IMR-90 (cell line): ENCODE measurements at regions not wholly inside any gene's neighbourhood (a gene's known extent, or its start where the extent isn't known, plus 50 kb on each side); places are given as distances from the start of the nearest gene placed in this dataset.

Source experiments
- ATAC-seq: fragments of 200-7000 bp; cut with Tn5 transposase; 2 replicates; pipeline ENCODE4 v1.9.1; 2020; ENCODE audit warnings: low read depth, mild to moderate bottlenecking, moderate library complexity
- BruUV-seq: library from RNA; stranded (reverse); fragments of 400-500 nt; replicated peaks from 2 replicates; lab custom pipeline; 2021; lab: Mats Ljungman, UMichigan
- CTCF ChIA-PET: fragments of 300-600 bp; formaldehyde crosslinking; extraction: SDS; loops from one replicate; lab custom pipeline; 2021; ENCODE audit warnings: antibody characterized with exemption; lab: Yijun Ruan, JAX
- POLR2A ChIA-PET: fragments of 300-600 bp; sonication (Branson Sonifier 250); formaldehyde crosslinking; loops from one replicate; lab custom pipeline; 2022; ENCODE audit warnings: antibody characterized with exemption; ENCODE audit not compliant: unreplicated experiment; lab: Charles Lee
- DNase-seq: peaks from one replicate; pipeline ENCODE4 v3.0.0; 2013
- H2AFZ ChIP-seq: replicated peaks from 2 replicates; pipeline ENCODE3; 2013; ENCODE audit warnings: low read length, mild to moderate bottlenecking; ENCODE audit not compliant: poor library complexity
- H2AK5ac ChIP-seq: 2 replicates; pipeline ENCODE4 v1.6.1; 2013; ENCODE audit warnings: low read depth, low read length, inconsistent platforms
- H2AK9ac ChIP-seq: replicated peaks from 2 replicates; pipeline ENCODE3; 2013; ENCODE audit warnings: mild to moderate bottlenecking, low read depth, low read length, moderate library complexity; ENCODE audit not compliant: poor library complexity
- H2BK120ac ChIP-seq: 2 replicates; pipeline ENCODE4 v1.6.1; 2013; ENCODE audit warnings: low read depth, low read length, inconsistent platforms
- H2BK15ac ChIP-seq: 3 replicates; pipeline ENCODE4 v1.6.1; 2013; ENCODE audit warnings: low read depth, low read length, inconsistent platforms
- H2BK20ac ChIP-seq: 2 replicates; pipeline ENCODE4 v1.6.1; 2013; ENCODE audit warnings: low read depth, mild to moderate bottlenecking, inconsistent platforms, low read length, moderate library complexity
- H2BK5ac ChIP-seq: 2 replicates; pipeline ENCODE4 v1.6.1; 2013; ENCODE audit warnings: mild to moderate bottlenecking, low read depth, low read length, inconsistent platforms; ENCODE audit not compliant: poor library complexity, severe bottlenecking
- H3K14ac ChIP-seq: replicated peaks from 2 replicates; pipeline ENCODE4 v1.6.1; 2013; ENCODE audit warnings: low read depth, low read length, inconsistent platforms
- H3K18ac ChIP-seq: 2 replicates; pipeline ENCODE4 v1.6.1; 2013; ENCODE audit warnings: low read depth, low read length, control low read depth
- H3K23ac ChIP-seq: 2 replicates; pipeline ENCODE4 v1.6.1; 2013; ENCODE audit warnings: low read depth, low read length, inconsistent platforms
- H3K27ac ChIP-seq: 2 replicates; pipeline ENCODE4 v1.5.1; 2013; ENCODE audit warnings: mild to moderate bottlenecking, control low read depth, low read length; ENCODE audit not compliant: insufficient read depth
- H3K27me3 ChIP-seq: 2 replicates; pipeline ENCODE4 v1.6.1; 2013; ENCODE audit warnings: low read length; ENCODE audit not compliant: control insufficient read depth, insufficient read depth
- H3K36me3 ChIP-seq: 2 replicates; pipeline ENCODE4 v1.6.1; 2013; ENCODE audit warnings: low read length, mixed read lengths; ENCODE audit not compliant: control insufficient read depth, insufficient read depth
- H3K4ac ChIP-seq: 2 replicates; pipeline ENCODE4 v1.6.1; 2013; ENCODE audit warnings: low read depth, low read length, inconsistent platforms
- H3K4me1 ChIP-seq: 2 replicates; pipeline ENCODE4 v1.6.1; 2013; ENCODE audit warnings: low read length, mixed read lengths; ENCODE audit not compliant: control insufficient read depth, insufficient read depth
- H3K4me2 ChIP-seq: 2 replicates; pipeline ENCODE4 v1.6.1; 2013; ENCODE audit warnings: low read depth, mild to moderate bottlenecking, control low read depth, low read length, moderate library complexity
- H3K4me3 ChIP-seq: 2 replicates; pipeline ENCODE4 v1.5.1; 2013; ENCODE audit warnings: low read depth, mild to moderate bottlenecking, control low read depth, low read length, moderate library complexity; ENCODE audit not compliant: insufficient read depth
- H3K56ac ChIP-seq: 2 replicates; pipeline ENCODE4 v1.6.1; 2013; ENCODE audit warnings: low read length, inconsistent platforms; ENCODE audit not compliant: insufficient read depth; ENCODE audit errors: extremely low read depth
- H3K79me1 ChIP-seq, 2 experiments: 2 replicates each; pipeline ENCODE4 v1.6.1; 2013; ENCODE audit warnings: low read length in 2 of 2, inconsistent platforms in 1 of 2, low read depth in 1 of 2
- H3K9ac ChIP-seq: 2 replicates; pipeline ENCODE4 v1.6.1; 2013; ENCODE audit warnings: low read depth, low read length, control low read depth
- H3K9me1 ChIP-seq: 2 replicates; pipeline ENCODE4 v1.6.1; 2013; ENCODE audit warnings: low read length, inconsistent platforms; ENCODE audit not compliant: insufficient read depth
- H3K9me3 ChIP-seq: 2 replicates; pipeline ENCODE4 v1.6.1; 2013; ENCODE audit warnings: low read length; ENCODE audit not compliant: control insufficient read depth, insufficient read depth
- H4K20me1 ChIP-seq: 2 replicates; pipeline ENCODE4 v1.6.1; 2013; ENCODE audit warnings: low read length, inconsistent platforms; ENCODE audit not compliant: insufficient read depth
- H4K5ac ChIP-seq: 2 replicates; pipeline ENCODE4 v1.6.1; 2013; ENCODE audit warnings: mild to moderate bottlenecking, low read depth, low read length, control low read depth
- H4K8ac ChIP-seq, 2 experiments: 2 replicates each; pipeline ENCODE4 v1.6.1; 2013; ENCODE audit warnings: low read depth in 2 of 2, low read length in 2 of 2, control low read depth in 1 of 2, inconsistent platforms in 1 of 2
- H4K91ac ChIP-seq: 2 replicates; pipeline ENCODE4 v1.6.1; 2013; ENCODE audit warnings: low read depth, low read length, inconsistent platforms; ENCODE audit not compliant: insufficient read depth
- CEBPB ChIP-seq: IDR thresholded peaks from 2 replicates; pipeline ENCODE4 v1.6.1; 2012; ENCODE audit warnings: low read depth, low read length, improper control_type of control experiment
- CHD1 ChIP-seq: IDR thresholded peaks from 2 replicates; pipeline ENCODE4 v1.6.1; 2012; ENCODE audit warnings: low read depth, low read length, improper control_type of control experiment
- NFE2L2 ChIP-seq: fragments of 150-350 bp; IDR thresholded peaks from 2 replicates; pipeline ENCODE4 v1.6.1; 2016; ENCODE audit warnings: low read depth, mild to moderate bottlenecking, low read length
- RAD21 ChIP-seq: IDR thresholded peaks from 2 replicates; pipeline ENCODE4 v1.6.1; 2012; ENCODE audit warnings: low read length, improper control_type of control experiment
- RCOR1 ChIP-seq: IDR thresholded peaks from 2 replicates; pipeline ENCODE4 v1.6.1; 2012; ENCODE audit warnings: mild to moderate bottlenecking, low read length, improper control_type of control experiment; ENCODE audit not compliant: insufficient replicate concordance
- SMC3 ChIP-seq: fragments of 150-350 bp; IDR thresholded peaks from 2 replicates; pipeline ENCODE4 v1.6.1; 2016; ENCODE audit warnings: low read depth, mild to moderate bottlenecking, antibody characterized with exemption, low read length, moderate library complexity
- WGBS, 2 experiments: methylation state at CpG; one replicate each; pipeline versions ENCODE4 v1.1.5 to v1.1.7; 2013; ENCODE audit warnings: missing lambda C conversion rate in 2 of 2; ENCODE audit not compliant: insufficient read length in 1 of 2; ENCODE audit errors: extremely low coverage in 2 of 2; 5-methylcytosine and 5-hydroxymethylcytosine counted together
- dilution Hi-C: fragments of 300-500 bp; cut with HindIII; formaldehyde crosslinking; loops from one replicate; pipeline ENCODE4 v1.14.3; 2018; ENCODE audit warnings: low sequenced_read_pairs; ENCODE audit not compliant: unreplicated experiment
- in situ Hi-C: fragments of 300-500 bp; cut with MboI; formaldehyde crosslinking; loops from 3 replicates; pipeline ENCODE4 v1.14.3; 2019; ENCODE audit warnings: low sequenced_read_pairs, inconsistent platforms, mixed read lengths
- intact Hi-C: fragments of 100-400 bp; cut with micrococcal nuclease; formaldehyde crosslinking; loops from 2 replicates; pipeline ENCODE4 v1.10.0; 2022
- TF ChIP-seq, protein P1 (sequence below): conservative IDR thresholded peaks from 2 replicates; pipeline ENCODE4 v1.5.1; 2012; ENCODE audit warnings: mild to moderate bottlenecking, low read depth, low read length, improper control_type of control experiment
- TF ChIP-seq, protein P2 (sequence below): fragments of 150-350 bp; IDR thresholded peaks from 2 replicates; pipeline ENCODE4 v1.6.1; 2016; ENCODE audit warnings: low read depth, mild to moderate bottlenecking, low read length, moderate library complexity, borderline replicate concordance

DNA sequence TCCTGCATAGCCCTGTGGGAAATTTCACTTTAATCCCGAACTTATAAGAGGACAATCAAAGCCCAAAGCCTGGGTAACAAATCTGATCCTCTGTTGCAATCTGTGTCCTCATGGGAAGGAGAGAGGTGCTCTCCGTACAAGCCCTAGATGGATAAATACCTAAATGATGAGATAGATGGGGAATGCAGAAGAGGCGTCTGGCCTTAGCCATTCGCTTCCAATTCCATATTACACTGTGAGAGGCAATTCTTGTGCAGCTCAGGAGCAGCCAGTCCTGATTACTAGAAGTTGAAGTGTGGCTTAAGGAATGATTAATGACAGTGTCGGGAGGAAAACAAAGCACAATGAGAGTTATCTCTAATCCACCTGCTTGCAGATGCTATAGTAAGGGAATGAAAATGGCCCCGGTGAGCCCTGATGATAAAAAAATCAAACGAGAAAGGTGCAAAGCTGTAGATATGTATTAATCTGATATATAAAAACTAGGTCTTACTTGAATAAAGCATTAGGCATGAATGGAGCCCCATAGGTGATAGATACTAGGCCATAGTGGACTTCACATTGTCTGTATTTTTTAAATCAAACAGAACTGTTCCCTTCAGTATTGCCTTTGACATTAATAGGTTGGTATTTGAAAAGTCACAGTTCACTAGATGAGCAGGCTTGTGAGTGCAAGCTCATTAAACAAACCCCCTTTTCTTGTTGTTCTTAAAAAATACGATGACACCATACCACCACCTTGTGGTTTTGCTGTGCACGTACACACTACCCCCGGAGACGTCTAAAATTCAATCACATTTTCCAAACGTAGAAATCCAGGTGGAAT is 54.2 kb upstream of the TMCO5A start:
- no peak overlapping the region for H3K4me3 ChIP-seq
- H4K5ac ChIP-seq = no peak overlapping the region
- H3K27ac ChIP-seq = no peak overlapping the region
- POLR2A ChIA-PET = no interaction called here
- peak overlapping the region; percentile 73; the same call in 1 of the 2 replicates for H2BK20ac ChIP-seq
- in situ Hi-C loops (loop anchor here (10.0 to 25.0 kb wide), 6 partner anchors 115 to 1643 kb away; no protein-coding TSS in a partner anchor), dilution Hi-C loops (no loop called here), intact Hi-C loops (loop anchor here (1.0 to 10.0 kb wide), 5 partner anchors 116 to 995 kb away; no protein-coding TSS in a partner anchor)
- peak; percentile 75 for DNase-seq
- peak overlapping the region; percentile 70 for H3K4ac ChIP-seq
- WGBS, 2 experiments = no CpG with 5 or more reads among the region's 12 CpGs
- no peak overlapping the region for H3K9ac ChIP-seq
- H2AK5ac ChIP-seq = peak overlapping the region; percentile 42; the same call in 1 of the 2 replicates
- peaks cover 12% of the 10 kb centered on the region for H3K4me1 ChIP-seq
- peak overlapping the region; percentile 20; the same call in 1 of the 2 replicates for H3K4me2 ChIP-seq
- H3K9me1 ChIP-seq = 0 out of 2 replicates have a peak, but pooled peaks cover 6% of the 10 kb centered on the region
- H3K18ac ChIP-seq = no peak overlapping the region
- peak overlapping the region; percentile 82 for H2BK120ac ChIP-seq
- H3K27me3 ChIP-seq = no peaks in the 10 kb centered on the region
- no peaks in the 10 kb centered on the region for H4K20me1 ChIP-seq
- H2BK5ac ChIP-seq = peak overlapping the region; percentile 5
- ATAC-seq = peak; percentile 76
- CTCF ChIA-PET = interaction anchor here (0.6 to 1.4 kb wide), 5 partner anchors 13 to 582 kb away, joined by 3 to 4 read pairs (median 3); no protein-coding TSS in a partner anchor
- BruUV-seq = no TSS peak
- H3K14ac ChIP-seq = peak overlapping the region; percentile 41; the same call in 1 of the 2 replicates
- no peaks in the 10 kb centered on the region for H3K79me1 ChIP-seq
- H3K56ac ChIP-seq = 0 out of 2 replicates have a peak overlapping the region, but pooled peaks have one; percentile 32
- H3K9me3 ChIP-seq = no peaks in the 10 kb centered on the region
- TF ChIP-seq NFE2L2 (no peak), CHD1 (no peak), RCOR1 (no peak), RAD21 (peak; percentile 87), SMC3 (peak; percentile 84), CEBPB (peak; percentile 58; the same call in 1 of the 2 replicates)
- TF ChIP-seq, protein P1, sequence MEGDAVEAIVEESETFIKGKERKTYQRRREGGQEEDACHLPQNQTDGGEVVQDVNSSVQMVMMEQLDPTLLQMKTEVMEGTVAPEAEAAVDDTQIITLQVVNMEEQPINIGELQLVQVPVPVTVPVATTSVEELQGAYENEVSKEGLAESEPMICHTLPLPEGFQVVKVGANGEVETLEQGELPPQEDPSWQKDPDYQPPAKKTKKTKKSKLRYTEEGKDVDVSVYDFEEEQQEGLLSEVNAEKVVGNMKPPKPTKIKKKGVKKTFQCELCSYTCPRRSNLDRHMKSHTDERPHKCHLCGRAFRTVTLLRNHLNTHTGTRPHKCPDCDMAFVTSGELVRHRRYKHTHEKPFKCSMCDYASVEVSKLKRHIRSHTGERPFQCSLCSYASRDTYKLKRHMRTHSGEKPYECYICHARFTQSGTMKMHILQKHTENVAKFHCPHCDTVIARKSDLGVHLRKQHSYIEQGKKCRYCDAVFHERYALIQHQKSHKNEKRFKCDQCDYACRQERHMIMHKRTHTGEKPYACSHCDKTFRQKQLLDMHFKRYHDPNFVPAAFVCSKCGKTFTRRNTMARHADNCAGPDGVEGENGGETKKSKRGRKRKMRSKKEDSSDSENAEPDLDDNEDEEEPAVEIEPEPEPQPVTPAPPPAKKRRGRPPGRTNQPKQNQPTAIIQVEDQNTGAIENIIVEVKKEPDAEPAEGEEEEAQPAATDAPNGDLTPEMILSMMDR = peak; percentile 86
- TF ChIP-seq, protein P2, sequence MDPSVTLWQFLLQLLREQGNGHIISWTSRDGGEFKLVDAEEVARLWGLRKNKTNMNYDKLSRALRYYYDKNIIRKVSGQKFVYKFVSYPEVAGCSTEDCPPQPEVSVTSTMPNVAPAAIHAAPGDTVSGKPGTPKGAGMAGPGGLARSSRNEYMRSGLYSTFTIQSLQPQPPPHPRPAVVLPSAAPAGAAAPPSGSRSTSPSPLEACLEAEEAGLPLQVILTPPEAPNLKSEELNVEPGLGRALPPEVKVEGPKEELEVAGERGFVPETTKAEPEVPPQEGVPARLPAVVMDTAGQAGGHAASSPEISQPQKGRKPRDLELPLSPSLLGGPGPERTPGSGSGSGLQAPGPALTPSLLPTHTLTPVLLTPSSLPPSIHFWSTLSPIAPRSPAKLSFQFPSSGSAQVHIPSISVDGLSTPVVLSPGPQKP = no peak
- H4K8ac ChIP-seq = peak overlapping the region in 1 of 2 experiments; percentile 10; a peak in 3 of 4 replicates
- H2AK9ac ChIP-seq = no peak overlapping the region
- no peaks in the 10 kb centered on the region for H3K36me3 ChIP-seq
- H2BK15ac ChIP-seq = peak overlapping the region; percentile 42; the same call in 1 of the 3 replicates
- peak overlapping the region; percentile 45 for H2AFZ ChIP-seq
- H4K91ac ChIP-seq = peak overlapping the region; percentile 45; the same call in 1 of the 2 replicates
- H3K23ac ChIP-seq = 0 out of 2 replicates have a peak overlapping the region, but pooled peaks have one; percentile 37
